HG02642 (cell line): ENCODE measurements at regions not wholly inside any gene's neighbourhood (a gene's known extent, or its start where the extent isn't known, plus 50 kb on each side); places are given as distances from the start of the nearest gene placed in this dataset.

Source experiments
- ATAC-seq: cut with Tn5 transposase; IDR thresholded peaks from one replicate; pipeline ENCODE4 v1.9.1; 2021; ENCODE audit warnings: mild to moderate bottlenecking; ENCODE audit not compliant: unreplicated experiment, poor library complexity

GRCh38 chr21:32184485-32184884, 94.4 kb downstream of the MIS18A start:
- no peak for ATAC-seq

- no peak for ATAC-seq
Observed at GRCh38 chr21:32184065-32184464, 94.8 kb downstream of the MIS18A start.

GRCh38 chr21:32183396-32183795, 95.5 kb downstream of the MIS18A start:
- no peak for ATAC-seq

GRCh38 chr21:32182449-32182848, 96.4 kb downstream of the MIS18A start:
- ATAC-seq: no peak

GRCh38 chr21:32181457-32181856, 97.4 kb downstream of the MIS18A start:
- no peak for ATAC-seq

GRCh38 chr21:32174819-32175218, 104.0 kb downstream of the MIS18A start:
- ATAC-seq: no peak

- ATAC-seq: no peak
Observed at GRCh38 chr21:32173121-32173724, 105.6 kb downstream of the MIS18A start.

GRCh38 chr21:32172106-32172505, 106.7 kb downstream of the MIS18A start:
- ATAC-seq: no peak

GRCh38 chr21:32167513-32167912, 111.3 kb downstream of the MIS18A start:
- no peak for ATAC-seq

GRCh38 chr21:32163386-32163785, 115.5 kb downstream of the MIS18A start:
- ATAC-seq: no peak

- ATAC-seq: no peak
Observed at GRCh38 chr21:32162727-32163320, 116.0 kb downstream of the MIS18A start.

- ATAC-seq: no peak
Observed at GRCh38 chr21:32155226-32155625, 123.6 kb downstream of the MIS18A start.

- ATAC-seq: no peak
Observed at GRCh38 chr21:32147041-32147440, 131.8 kb downstream of the MIS18A start.

GRCh38 chr21:32144851-32145250, 134.0 kb downstream of the MIS18A start:
- ATAC-seq: no peak

- no peak for ATAC-seq
Observed at GRCh38 chr21:32143241-32143939, 135.5 kb downstream of the MIS18A start.

GRCh38 chr21:32141318-32141633, 137.6 kb downstream of the MIS18A start:
- no peak for ATAC-seq

- ATAC-seq: no peak
Observed at GRCh38 chr21:32140604-32141317, 138.1 kb downstream of the MIS18A start.

- no peak for ATAC-seq
Observed at GRCh38 chr21:32140151-32140550, 138.7 kb downstream of the MIS18A start.

- no peak for ATAC-seq
Observed at GRCh38 chr21:32138658-32139057, 140.2 kb downstream of the MIS18A start.

- no peak for ATAC-seq
Observed at GRCh38 chr21:32137931-32138330, 140.9 kb downstream of the MIS18A start.

GRCh38 chr21:32137266-32137665, 141.6 kb downstream of the MIS18A start:
- no peak for ATAC-seq
